H1 (cell line): ENCODE measurements at regions not wholly inside any gene's neighbourhood (a gene's known extent, or its start where the extent isn't known, plus 50 kb on each side); places are given as distances from the start of the nearest gene placed in this dataset.

ENCODE experiments used
- TF ChIP-seq, protein P1 (sequence below): fragments of 300-600 bp; sonication (generic); IDR thresholded peaks from 2 replicates; pipeline ENCODE4 v1.7.1; 2012; ENCODE audit warnings: low read length, moderate library complexity, mild to moderate bottlenecking, inconsistent platforms; ENCODE audit not compliant: insufficient replicate concordance

DNA sequence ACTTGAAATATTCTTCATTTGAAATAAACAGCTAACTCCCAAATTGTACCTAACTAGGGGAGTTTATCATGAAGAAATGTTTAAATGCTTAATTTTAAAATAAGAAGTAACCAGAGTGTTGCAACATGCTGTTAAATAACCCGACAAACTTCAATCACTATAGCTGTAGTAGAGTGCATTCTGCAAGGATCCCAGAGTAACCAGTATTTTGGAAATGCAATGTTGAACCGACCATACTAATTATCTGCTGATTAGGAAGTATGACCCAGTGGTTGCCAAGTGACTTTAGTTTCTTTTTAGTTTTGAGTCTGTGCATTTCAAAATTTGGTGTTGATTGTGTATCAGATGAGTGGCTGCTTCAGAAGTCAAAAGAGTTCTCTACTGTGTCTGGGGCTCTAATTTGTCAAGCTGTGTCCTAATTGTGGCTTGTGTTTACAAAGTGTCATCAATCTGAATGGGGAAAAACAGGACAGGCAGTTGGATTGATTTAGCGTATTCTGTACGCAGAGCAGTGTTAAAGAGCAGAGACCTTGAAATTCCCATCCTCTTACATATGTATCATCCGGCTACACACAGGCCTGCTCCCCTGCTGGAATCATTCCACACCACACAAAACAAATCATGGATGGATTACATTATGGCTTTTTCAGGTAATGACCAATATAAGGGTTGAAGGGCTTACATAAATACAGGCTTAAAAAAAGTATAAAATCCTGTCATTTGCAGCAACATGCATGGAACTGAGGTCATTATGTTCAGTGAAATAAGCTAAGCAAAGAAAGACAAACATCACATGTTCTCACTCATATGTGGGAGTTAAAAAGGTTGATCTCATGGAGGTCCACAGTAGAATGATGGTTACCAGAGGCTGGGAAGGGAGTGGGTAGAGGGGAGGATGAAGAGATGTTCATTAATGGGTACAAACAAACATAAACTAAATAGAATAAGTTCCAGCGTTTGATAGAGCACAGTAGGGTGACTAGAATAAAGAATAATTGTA, 351.5 kb downstream of the KLF12 start (continued):
- TF ChIP-seq, protein P1, sequence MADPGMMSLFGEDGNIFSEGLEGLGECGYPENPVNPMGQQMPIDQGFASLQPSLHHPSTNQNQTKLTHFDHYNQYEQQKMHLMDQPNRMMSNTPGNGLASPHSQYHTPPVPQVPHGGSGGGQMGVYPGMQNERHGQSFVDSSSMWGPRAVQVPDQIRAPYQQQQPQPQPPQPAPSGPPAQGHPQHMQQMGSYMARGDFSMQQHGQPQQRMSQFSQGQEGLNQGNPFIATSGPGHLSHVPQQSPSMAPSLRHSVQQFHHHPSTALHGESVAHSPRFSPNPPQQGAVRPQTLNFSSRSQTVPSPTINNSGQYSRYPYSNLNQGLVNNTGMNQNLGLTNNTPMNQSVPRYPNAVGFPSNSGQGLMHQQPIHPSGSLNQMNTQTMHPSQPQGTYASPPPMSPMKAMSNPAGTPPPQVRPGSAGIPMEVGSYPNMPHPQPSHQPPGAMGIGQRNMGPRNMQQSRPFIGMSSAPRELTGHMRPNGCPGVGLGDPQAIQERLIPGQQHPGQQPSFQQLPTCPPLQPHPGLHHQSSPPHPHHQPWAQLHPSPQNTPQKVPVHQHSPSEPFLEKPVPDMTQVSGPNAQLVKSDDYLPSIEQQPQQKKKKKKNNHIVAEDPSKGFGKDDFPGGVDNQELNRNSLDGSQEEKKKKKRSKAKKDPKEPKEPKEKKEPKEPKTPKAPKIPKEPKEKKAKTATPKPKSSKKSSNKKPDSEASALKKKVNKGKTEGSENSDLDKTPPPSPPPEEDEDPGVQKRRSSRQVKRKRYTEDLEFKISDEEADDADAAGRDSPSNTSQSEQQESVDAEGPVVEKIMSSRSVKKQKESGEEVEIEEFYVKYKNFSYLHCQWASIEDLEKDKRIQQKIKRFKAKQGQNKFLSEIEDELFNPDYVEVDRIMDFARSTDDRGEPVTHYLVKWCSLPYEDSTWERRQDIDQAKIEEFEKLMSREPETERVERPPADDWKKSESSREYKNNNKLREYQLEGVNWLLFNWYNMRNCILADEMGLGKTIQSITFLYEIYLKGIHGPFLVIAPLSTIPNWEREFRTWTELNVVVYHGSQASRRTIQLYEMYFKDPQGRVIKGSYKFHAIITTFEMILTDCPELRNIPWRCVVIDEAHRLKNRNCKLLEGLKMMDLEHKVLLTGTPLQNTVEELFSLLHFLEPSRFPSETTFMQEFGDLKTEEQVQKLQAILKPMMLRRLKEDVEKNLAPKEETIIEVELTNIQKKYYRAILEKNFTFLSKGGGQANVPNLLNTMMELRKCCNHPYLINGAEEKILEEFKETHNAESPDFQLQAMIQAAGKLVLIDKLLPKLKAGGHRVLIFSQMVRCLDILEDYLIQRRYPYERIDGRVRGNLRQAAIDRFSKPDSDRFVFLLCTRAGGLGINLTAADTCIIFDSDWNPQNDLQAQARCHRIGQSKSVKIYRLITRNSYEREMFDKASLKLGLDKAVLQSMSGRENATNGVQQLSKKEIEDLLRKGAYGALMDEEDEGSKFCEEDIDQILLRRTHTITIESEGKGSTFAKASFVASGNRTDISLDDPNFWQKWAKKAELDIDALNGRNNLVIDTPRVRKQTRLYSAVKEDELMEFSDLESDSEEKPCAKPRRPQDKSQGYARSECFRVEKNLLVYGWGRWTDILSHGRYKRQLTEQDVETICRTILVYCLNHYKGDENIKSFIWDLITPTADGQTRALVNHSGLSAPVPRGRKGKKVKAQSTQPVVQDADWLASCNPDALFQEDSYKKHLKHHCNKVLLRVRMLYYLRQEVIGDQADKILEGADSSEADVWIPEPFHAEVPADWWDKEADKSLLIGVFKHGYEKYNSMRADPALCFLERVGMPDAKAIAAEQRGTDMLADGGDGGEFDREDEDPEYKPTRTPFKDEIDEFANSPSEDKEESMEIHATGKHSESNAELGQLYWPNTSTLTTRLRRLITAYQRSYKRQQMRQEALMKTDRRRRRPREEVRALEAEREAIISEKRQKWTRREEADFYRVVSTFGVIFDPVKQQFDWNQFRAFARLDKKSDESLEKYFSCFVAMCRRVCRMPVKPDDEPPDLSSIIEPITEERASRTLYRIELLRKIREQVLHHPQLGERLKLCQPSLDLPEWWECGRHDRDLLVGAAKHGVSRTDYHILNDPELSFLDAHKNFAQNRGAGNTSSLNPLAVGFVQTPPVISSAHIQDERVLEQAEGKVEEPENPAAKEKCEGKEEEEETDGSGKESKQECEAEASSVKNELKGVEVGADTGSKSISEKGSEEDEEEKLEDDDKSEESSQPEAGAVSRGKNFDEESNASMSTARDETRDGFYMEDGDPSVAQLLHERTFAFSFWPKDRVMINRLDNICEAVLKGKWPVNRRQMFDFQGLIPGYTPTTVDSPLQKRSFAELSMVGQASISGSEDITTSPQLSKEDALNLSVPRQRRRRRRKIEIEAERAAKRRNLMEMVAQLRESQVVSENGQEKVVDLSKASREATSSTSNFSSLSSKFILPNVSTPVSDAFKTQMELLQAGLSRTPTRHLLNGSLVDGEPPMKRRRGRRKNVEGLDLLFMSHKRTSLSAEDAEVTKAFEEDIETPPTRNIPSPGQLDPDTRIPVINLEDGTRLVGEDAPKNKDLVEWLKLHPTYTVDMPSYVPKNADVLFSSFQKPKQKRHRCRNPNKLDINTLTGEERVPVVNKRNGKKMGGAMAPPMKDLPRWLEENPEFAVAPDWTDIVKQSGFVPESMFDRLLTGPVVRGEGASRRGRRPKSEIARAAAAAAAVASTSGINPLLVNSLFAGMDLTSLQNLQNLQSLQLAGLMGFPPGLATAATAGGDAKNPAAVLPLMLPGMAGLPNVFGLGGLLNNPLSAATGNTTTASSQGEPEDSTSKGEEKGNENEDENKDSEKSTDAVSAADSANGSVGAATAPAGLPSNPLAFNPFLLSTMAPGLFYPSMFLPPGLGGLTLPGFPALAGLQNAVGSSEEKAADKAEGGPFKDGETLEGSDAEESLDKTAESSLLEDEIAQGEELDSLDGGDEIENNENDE: no peak
